Fibroblast of pulmonary artery (primary cell): ENCODE measurements at regions not wholly inside any gene's neighbourhood (a gene's known extent, or its start where the extent isn't known, plus 50 kb on each side); places are given as distances from the start of the nearest gene placed in this dataset.
A peak's percentile ranks its signal among the peaks of the same experiment; 100 is the strongest.
"Not testable (repeated sequence)": the region's sequence is repeated elsewhere in the genome, so short reads cannot be mapped to it uniquely, and the experiment has no call there.

Experiments
- DNase-seq: peaks from one replicate; pipeline ENCODE4 v3.0.0-alpha.2; 2010; ENCODE audit warnings: low read depth
- H3K4me3 ChIP-seq: replicated peaks from 2 replicates; pipeline ENCODE4 v1.5.1; 2011; ENCODE audit warnings: low read depth, mild to moderate bottlenecking, control low read depth, low read length, moderate library complexity
- CTCF ChIP-seq: IDR thresholded peaks from 2 replicates; pipeline ENCODE4 v1.5.1; 2011; ENCODE audit warnings: mild to moderate bottlenecking, control low read depth, low read length, inconsistent platforms; ENCODE audit errors: missing control alignments

GRCh38 chr4:101630319-101630986, 160.1 kb upstream of the BANK1 start:
- TF ChIP-seq CTCF, result no peak
- H3K4me3 ChIP-seq, result no peak overlapping the region
- no peak for DNase-seq

GRCh38 chr4:101621120-101621519, 169.4 kb upstream of the BANK1 start:
- TF ChIP-seq CTCF, result no peak
- peak; percentile 39 for DNase-seq
- H3K4me3 ChIP-seq, result no peak overlapping the region

GRCh38 chr4:101615652-101616051, 174.9 kb upstream of the BANK1 start:
- no peak overlapping the region for H3K4me3 ChIP-seq
- DNase-seq, result no peak
- TF ChIP-seq CTCF, result no peak

- not testable (repeated sequence) for H3K4me3 ChIP-seq, DNase-seq
Measured at GRCh38 chr4:101606989-101607388, 183.5 kb upstream of the BANK1 start.

- no peak overlapping the region for H3K4me3 ChIP-seq
- TF ChIP-seq CTCF, result no peak
- no peak for DNase-seq
Measured at GRCh38 chr4:101604976-101605375, 185.6 kb upstream of the BANK1 start.

GRCh38 chr4:101600287-101600686, 190.2 kb upstream of the BANK1 start:
- H3K4me3 ChIP-seq, result no peak overlapping the region
- no peak for TF ChIP-seq CTCF
- DNase-seq, result peak; percentile 12

GRCh38 chr4:101599620-101600019, 190.9 kb upstream of the BANK1 start:
- no peak overlapping the region for H3K4me3 ChIP-seq
- DNase-seq, result peak; percentile 79
- no peak for TF ChIP-seq CTCF
